Neural progenitor cell (in vitro differentiated cells): ENCODE measurements at regions not wholly inside any gene's neighbourhood (a gene's known extent, or its start where the extent isn't known, plus 50 kb on each side); places are given as distances from the start of the nearest gene placed in this dataset.

Source experiments
- DNase-seq: peaks from one replicate; pipeline ENCODE4 v3.0.0-alpha.2; 2016; ENCODE audit warnings: low spot score
- H2AFZ ChIP-seq: fragments of 200-600 bp; sonication (generic); replicated peaks from 2 replicates; pipeline ENCODE4 v1.6.1; 2016; ENCODE audit warnings: antibody characterized with exemption
- H3F3A ChIP-seq: fragments of 200-600 bp; sonication (generic); 2 replicates; pipeline ENCODE4 v1.6.1; 2016; ENCODE audit warnings: antibody characterized with exemption, low read depth
- H3K27ac ChIP-seq: fragments of 200-600 bp; sonication (generic); 2 replicates; pipeline ENCODE4 v1.5.1; 2016; ENCODE audit warnings: mild to moderate bottlenecking
- H3K27me3 ChIP-seq: fragments of 200-600 bp; sonication (generic); 2 replicates; pipeline ENCODE4 v1.6.1; 2016; ENCODE audit warnings: mild to moderate bottlenecking, moderate library complexity
- H3K36me3 ChIP-seq: fragments of 200-600 bp; sonication (generic); 2 replicates; pipeline ENCODE4 v1.5.1; 2016
- H3K4me1 ChIP-seq: fragments of 200-600 bp; sonication (generic); 2 replicates; pipeline ENCODE4 v1.6.1; 2016; ENCODE audit warnings: mixed run types
- H3K4me2 ChIP-seq: fragments of 200-600 bp; sonication (generic); 2 replicates; pipeline ENCODE4 v1.6.1; 2016
- H3K4me3 ChIP-seq: fragments of 200-600 bp; sonication (generic); 2 replicates; pipeline ENCODE4 v1.5.1; 2016
- H3K79me2 ChIP-seq: fragments of 200-600 bp; sonication (generic); 2 replicates; pipeline ENCODE4 v1.6.1; 2016; ENCODE audit warnings: low read depth
- H3K9ac ChIP-seq: fragments of 200-600 bp; sonication (generic); 2 replicates; pipeline ENCODE4 v1.6.1; 2016
- H3K9me3 ChIP-seq: fragments of 200-600 bp; sonication (generic); 2 replicates; pipeline ENCODE4 v1.5.1; 2016; ENCODE audit warnings: low read depth
- H4K20me1 ChIP-seq: fragments of 200-600 bp; sonication (generic); 2 replicates; pipeline ENCODE4 v1.6.1; 2016; ENCODE audit warnings: low read depth
- H3K27ac Mint-ChIP-seq: 3 replicates; pipeline ENCODE4 v1.8.0; 2021; ENCODE audit warnings: mixed read lengths
- H3K27me3 Mint-ChIP-seq: 2 replicates; pipeline ENCODE4 v1.8.0; 2022; ENCODE audit warnings: low read depth, mild to moderate bottlenecking, inconsistent platforms, moderate library complexity, mixed read lengths; ENCODE audit not compliant: insufficient read depth
- H3K36me3 Mint-ChIP-seq: 3 replicates; pipeline ENCODE4 v1.8.0; 2021; ENCODE audit warnings: mixed read lengths
- H3K4me1 Mint-ChIP-seq: 3 replicates; pipeline ENCODE4 v1.8.0; 2021; ENCODE audit warnings: mixed read lengths
- H3K4me3 Mint-ChIP-seq: 3 replicates; pipeline ENCODE4 v1.8.0; 2021; ENCODE audit warnings: mild to moderate bottlenecking, moderate library complexity, mixed read lengths
- H3K9me3 Mint-ChIP-seq: 3 replicates; pipeline ENCODE4 v1.8.0; 2020; ENCODE audit warnings: mixed read lengths
- EZH2 ChIP-seq: fragments of 200-600 bp; sonication (generic); IDR thresholded peaks from 2 replicates; pipeline ENCODE4 v1.6.1; 2017; ENCODE audit warnings: antibody characterized with exemption, mild to moderate bottlenecking, moderate library complexity
- EZH2phosphoT487 ChIP-seq: fragments of 200-600 bp; sonication (generic); IDR thresholded peaks from 2 replicates; pipeline ENCODE4 v1.6.1; 2017; ENCODE audit warnings: antibody characterized with exemption
- TF ChIP-seq, protein P1 (sequence below): fragments of 200-600 bp; sonication (generic); IDR thresholded peaks from 2 replicates; pipeline ENCODE4 v1.5.1; 2017; ENCODE audit warnings: antibody characterized with exemption, mild to moderate bottlenecking

DNA sequence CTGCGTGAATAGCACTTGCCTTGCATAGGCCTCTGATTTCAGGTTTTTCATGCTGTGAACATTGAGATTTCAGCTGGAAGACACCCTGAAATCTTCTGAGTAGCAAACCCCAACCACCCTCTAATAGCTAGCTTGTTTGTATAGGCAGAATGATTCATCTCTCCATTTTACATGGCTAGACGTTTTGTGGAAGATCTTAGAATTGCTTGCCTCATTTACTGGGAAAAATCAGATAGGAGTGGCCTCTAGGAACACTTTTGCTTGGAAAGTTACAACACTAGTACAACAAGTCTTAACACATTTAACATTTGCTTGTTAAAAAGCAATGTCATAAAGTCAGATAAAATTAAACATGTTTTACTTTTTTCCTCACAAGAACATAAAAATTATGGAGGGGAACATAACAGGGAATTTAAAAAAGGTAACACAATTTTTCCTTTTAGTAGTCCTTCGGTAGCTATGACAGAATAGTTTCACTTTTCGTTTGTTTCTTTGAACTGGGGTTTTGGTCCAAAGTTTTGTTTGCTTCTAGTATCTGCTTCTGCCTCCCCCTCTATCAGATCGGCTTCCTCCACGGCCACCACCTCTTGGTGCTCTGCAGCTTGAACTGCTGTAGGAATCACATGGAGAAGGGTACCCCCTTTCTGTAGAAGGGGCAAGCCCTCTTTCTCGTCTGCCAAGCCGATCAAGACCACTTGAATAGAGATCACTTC is 102.2 kb upstream of the PTCHD4 start:
- TF ChIP-seq, protein P1, sequence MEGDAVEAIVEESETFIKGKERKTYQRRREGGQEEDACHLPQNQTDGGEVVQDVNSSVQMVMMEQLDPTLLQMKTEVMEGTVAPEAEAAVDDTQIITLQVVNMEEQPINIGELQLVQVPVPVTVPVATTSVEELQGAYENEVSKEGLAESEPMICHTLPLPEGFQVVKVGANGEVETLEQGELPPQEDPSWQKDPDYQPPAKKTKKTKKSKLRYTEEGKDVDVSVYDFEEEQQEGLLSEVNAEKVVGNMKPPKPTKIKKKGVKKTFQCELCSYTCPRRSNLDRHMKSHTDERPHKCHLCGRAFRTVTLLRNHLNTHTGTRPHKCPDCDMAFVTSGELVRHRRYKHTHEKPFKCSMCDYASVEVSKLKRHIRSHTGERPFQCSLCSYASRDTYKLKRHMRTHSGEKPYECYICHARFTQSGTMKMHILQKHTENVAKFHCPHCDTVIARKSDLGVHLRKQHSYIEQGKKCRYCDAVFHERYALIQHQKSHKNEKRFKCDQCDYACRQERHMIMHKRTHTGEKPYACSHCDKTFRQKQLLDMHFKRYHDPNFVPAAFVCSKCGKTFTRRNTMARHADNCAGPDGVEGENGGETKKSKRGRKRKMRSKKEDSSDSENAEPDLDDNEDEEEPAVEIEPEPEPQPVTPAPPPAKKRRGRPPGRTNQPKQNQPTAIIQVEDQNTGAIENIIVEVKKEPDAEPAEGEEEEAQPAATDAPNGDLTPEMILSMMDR: no peak
- TF ChIP-seq EZH2: no peak
- TF ChIP-seq EZH2phosphoT487: no peak
- Histone ChIP-seq H3K4me3 (no peak overlapping the region), H3K4me2 (no peak overlapping the region), H4K20me1 (no peaks in the 10 kb centered on the region), H3K27me3 (no peaks in the 10 kb centered on the region), H3K79me2 (no peaks in the 10 kb centered on the region), H3K9me3 (no peaks in the 10 kb centered on the region), H2AFZ (no peak overlapping the region), H3K9ac (no peak overlapping the region), H3K27ac (no peak overlapping the region), H3K4me1 (no peaks in the 10 kb centered on the region), H3K36me3 (no peaks in the 10 kb centered on the region), H3F3A (no peaks in the 10 kb centered on the region)
- H3K36me3 Mint-ChIP-seq: no peaks in the 10 kb centered on the region
- no peak overlapping the region for H3K4me3 Mint-ChIP-seq
- H3K27me3 Mint-ChIP-seq: peaks cover 4% of the 10 kb centered on the region
- DNase-seq: no peak
- peaks cover 2% of the 10 kb centered on the region for H3K4me1 Mint-ChIP-seq
- no peaks in the 10 kb centered on the region for H3K9me3 Mint-ChIP-seq
- H3K27ac Mint-ChIP-seq: no peak overlapping the region

DNA sequence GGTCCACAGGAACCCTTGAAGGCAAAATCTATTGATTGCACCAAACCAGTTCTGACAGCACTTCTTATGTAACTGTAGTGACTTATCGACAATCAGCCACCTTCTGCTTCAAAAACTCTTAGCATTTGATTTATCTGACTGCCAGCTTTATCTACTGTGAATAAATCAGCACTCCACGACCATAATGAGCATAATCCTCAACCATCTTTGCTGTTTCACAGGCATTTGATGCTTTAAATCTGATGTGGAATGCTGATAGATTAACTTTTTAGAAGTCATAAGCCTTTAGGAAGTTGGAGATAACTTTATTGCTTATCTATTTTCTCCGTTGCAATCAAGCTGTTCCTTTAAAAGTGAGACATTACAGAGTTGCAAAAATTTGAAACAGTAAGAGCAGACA is 101.5 kb upstream of the PTCHD4 start:
- H3K4me2 ChIP-seq: no peak overlapping the region
- no peaks in the 10 kb centered on the region for H3K4me1 Mint-ChIP-seq
- no peaks in the 10 kb centered on the region for H3K27me3 ChIP-seq
- no peaks in the 10 kb centered on the region for H3K4me1 ChIP-seq
- no peaks in the 10 kb centered on the region for H3K79me2 ChIP-seq
- H3K9me3 ChIP-seq: no peaks in the 10 kb centered on the region
- no peaks in the 10 kb centered on the region for H3K36me3 ChIP-seq
- no peaks in the 10 kb centered on the region for H4K20me1 ChIP-seq
- no peak for TF ChIP-seq EZH2phosphoT487
- no peak for TF ChIP-seq EZH2
- TF ChIP-seq, protein P1: no peak
- H3K9ac ChIP-seq: no peak overlapping the region
- no peaks in the 10 kb centered on the region for H3K36me3 Mint-ChIP-seq
- no peak for DNase-seq
- H3K4me3 ChIP-seq: no peak overlapping the region
- no peaks in the 10 kb centered on the region for H3F3A ChIP-seq
- H3K27ac ChIP-seq: no peak overlapping the region
- no peak overlapping the region for H2AFZ ChIP-seq
- no peak overlapping the region for H3K4me3 Mint-ChIP-seq
- peaks cover 4% of the 10 kb centered on the region for H3K27me3 Mint-ChIP-seq
- H3K9me3 Mint-ChIP-seq: no peaks in the 10 kb centered on the region
- H3K27ac Mint-ChIP-seq: no peak overlapping the region

DNA sequence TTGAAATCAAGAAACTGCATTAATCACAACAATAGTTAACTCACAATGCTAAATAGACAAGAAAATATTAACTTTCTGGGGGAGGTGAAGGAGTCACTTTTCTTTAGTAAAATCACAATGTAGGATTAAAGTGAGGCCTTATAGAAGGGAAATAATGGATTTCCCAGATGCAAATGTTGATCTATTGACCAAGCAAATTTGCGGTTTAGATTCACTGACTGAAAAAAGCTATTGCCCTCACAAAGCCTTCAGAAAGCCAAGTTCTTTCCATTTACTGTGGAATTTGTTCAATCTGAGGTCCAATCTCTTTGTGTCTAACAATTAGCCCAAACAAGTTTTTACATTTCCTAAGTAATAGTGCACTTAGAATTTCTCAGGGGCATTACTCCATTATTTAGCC is 95.1 kb upstream of the PTCHD4 start:
- H3K79me2 ChIP-seq: no peaks in the 10 kb centered on the region
- Mint-ChIP-seq H3K4me3 (no peak overlapping the region), H3K27ac (no peak overlapping the region), H3K4me1 (peaks cover 3% of the 10 kb centered on the region), H3K27me3 (peaks cover 2% of the 10 kb centered on the region), H3K9me3 (peaks cover 2% of the 10 kb centered on the region), H3K36me3 (no peaks in the 10 kb centered on the region)
- no peaks in the 10 kb centered on the region for H4K20me1 ChIP-seq
- H3K27me3 ChIP-seq: no peaks in the 10 kb centered on the region
- H3K4me1 ChIP-seq: peaks cover 6% of the 10 kb centered on the region
- no peaks in the 10 kb centered on the region for H3F3A ChIP-seq
- no peak overlapping the region for H3K4me2 ChIP-seq
- no peak overlapping the region for H3K4me3 ChIP-seq
- no peak overlapping the region for H3K9ac ChIP-seq
- DNase-seq: no peak
- H2AFZ ChIP-seq: no peak overlapping the region
- no peaks in the 10 kb centered on the region for H3K9me3 ChIP-seq
- H3K27ac ChIP-seq: no peak overlapping the region
- H3K36me3 ChIP-seq: no peaks in the 10 kb centered on the region
- TF ChIP-seq, protein P1: no peak
- TF ChIP-seq EZH2 (no peak), EZH2phosphoT487 (no peak)
